HepG2 (cell line): ENCODE measurements at regions not wholly inside any gene's neighbourhood (a gene's known extent, or its start where the extent isn't known, plus 50 kb on each side); places are given as distances from the start of the nearest gene placed in this dataset.

Source experiments
- BRF2 ChIP-seq: sonication (generic); formaldehyde crosslinking; IDR thresholded peaks from 2 replicates; pipeline ENCODE4 v1.8.1; 2022; ENCODE audit warnings: mild to moderate bottlenecking, missing genetic modification reagents
- MED8 ChIP-seq: sonication (generic); formaldehyde crosslinking; IDR thresholded peaks from 2 replicates; pipeline ENCODE4 v1.8.1; 2023; ENCODE audit warnings: mild to moderate bottlenecking, missing genetic modification reagents; ENCODE audit not compliant: insufficient replicate concordance
- MIXL1 ChIP-seq: IDR thresholded peaks from 2 replicates; pipeline ENCODE4 v1.6.1; 2016
- MLLT10 ChIP-seq: sonication (generic); formaldehyde crosslinking; IDR thresholded peaks from 2 replicates; pipeline ENCODE4 v1.4.0; 2020; ENCODE audit warnings: missing genetic modification reagents
- PHF20 ChIP-seq: sonication (generic); formaldehyde crosslinking; IDR thresholded peaks from 2 replicates; pipeline ENCODE4 v1.5.0; 2020; ENCODE audit warnings: mild to moderate bottlenecking, missing genetic modification reagents
- RFX3 ChIP-seq: IDR thresholded peaks from 2 replicates; pipeline ENCODE4 v1.6.1; 2016; ENCODE audit warnings: missing biosample characterization, missing genetic modification reagents
- RNF219 ChIP-seq: sonication (generic); formaldehyde crosslinking; IDR thresholded peaks from 2 replicates; pipeline ENCODE4 v1.5.0; 2020; ENCODE audit warnings: mild to moderate bottlenecking, missing genetic modification reagents
- STAG1 ChIP-seq: sonication (generic); formaldehyde crosslinking; IDR thresholded peaks from 2 replicates; pipeline ENCODE4 v1.4.0; 2020; ENCODE audit warnings: missing genetic modification reagents
- XBP1 ChIP-seq: sonication (generic); formaldehyde crosslinking; IDR thresholded peaks from 2 replicates; pipeline ENCODE4 v1.5.0; 2020; ENCODE audit warnings: missing genetic modification reagents
- ZBTB4 ChIP-seq: sonication (generic); formaldehyde crosslinking; IDR thresholded peaks from 2 replicates; pipeline ENCODE4 v1.4.0; 2020; ENCODE audit warnings: missing genetic modification reagents, mild to moderate bottlenecking, borderline replicate concordance
- ZFP37 ChIP-seq: sonication (generic); formaldehyde crosslinking; IDR thresholded peaks from 2 replicates; pipeline ENCODE4 v1.4.0; 2020; ENCODE audit warnings: missing genetic modification reagents, borderline replicate concordance
- ZNF296 ChIP-seq: sonication (generic); formaldehyde crosslinking; conservative IDR thresholded peaks from 2 replicates; pipeline ENCODE4 v1.5.0; 2020; ENCODE audit warnings: mild to moderate bottlenecking, missing genetic modification reagents
- ZNF3 ChIP-seq: IDR thresholded peaks from 2 replicates; pipeline ENCODE4 v1.7.0; 2017; ENCODE audit warnings: inconsistent platforms

GRCh38 chr5:133760532-133760931 is 148.2 kb upstream of the FSTL4 start (continued):
- TF ChIP-seq BRF2 (CRISPR knock-in tag) (no peak), RNF219 (CRISPR knock-in tag) (no peak), STAG1 (CRISPR knock-in tag) (no peak), MLLT10 (CRISPR knock-in tag) (no peak), ZFP37 (CRISPR knock-in tag) (no peak), ZNF296 (CRISPR knock-in tag) (no peak), XBP1 (no peak), MIXL1 (no peak), ZNF3 (CRISPR knock-in tag) (no peak), ZBTB4 (CRISPR knock-in tag) (no peak), PHF20 (CRISPR knock-in tag) (no peak), MED8 (no peak), RFX3 (CRISPR knock-in tag) (no peak)
